ENCODE measurements at regions not wholly inside any gene's neighbourhood (a gene's known extent, or its start where the extent isn't known, plus 50 kb on each side); places are given as distances from the start of the nearest gene placed in this dataset.
A peak's percentile ranks its signal among the peaks of the same experiment; 100 is the strongest.

GRCh38 chr2:43104763-43105162 is 121.6 kb downstream of the ZFP36L2 start:
- Mint-ChIP-seq H3K4me1 (ENCODE audit: low read depth in 2 of 2) (peaks cover 0 to 10% of the 10 kb centered on the region in 2 donors), H3K27ac (no peak overlapping the region), H3K4me3 (no peak overlapping the region), H3K27me3 (no peaks in the 10 kb centered on the region), H3K9me3 (no peaks in the 10 kb centered on the region), H3K36me3 (ENCODE audit: insufficient read depth) (no peaks in the 10 kb centered on the region)
- no peak for DNase-seq
- no peak for ATAC-seq (replicated peaks)

- Mint-ChIP-seq H3K27ac (no peak overlapping the region), H3K9me3 (no peaks in the 10 kb centered on the region), H3K27me3 (no peaks in the 10 kb centered on the region), H3K4me1 (ENCODE audit: low read depth in 2 of 2) (peaks cover 0 to 10% of the 10 kb centered on the region in 2 donors), H3K4me3 (no peak overlapping the region), H3K36me3 (ENCODE audit: insufficient read depth) (no peaks in the 10 kb centered on the region)
- ATAC-seq (replicated peaks) (no peak), DNase-seq (no peak)
These were observed 122.3 kb downstream of the ZFP36L2 start for GRCh38 chr2:43104106-43104505.

- H3K9me3 Mint-ChIP-seq, result no peaks in the 10 kb centered on the region
- no peak overlapping the region for H3K27ac Mint-ChIP-seq
- H3K36me3 Mint-ChIP-seq (ENCODE audit: insufficient read depth), result no peaks in the 10 kb centered on the region
- ATAC-seq (replicated peaks) (no peak), DNase-seq (no peak)
- H3K4me3 Mint-ChIP-seq, result no peak overlapping the region
- H3K4me1 Mint-ChIP-seq (ENCODE audit: low read depth in 2 of 2), result peaks cover 0 to 10% of the 10 kb centered on the region in 2 donors
- H3K27me3 Mint-ChIP-seq, result no peaks in the 10 kb centered on the region
These were observed 123.4 kb downstream of the ZFP36L2 start for GRCh38 chr2:43103093-43103404.

- no peak overlapping the region for H3K4me3 Mint-ChIP-seq
- H3K27ac Mint-ChIP-seq, result no peak overlapping the region
- peaks cover 0 to 10% of the 10 kb centered on the region in 2 donors for H3K4me1 Mint-ChIP-seq (ENCODE audit: low read depth in 2 of 2)
- no peaks in the 10 kb centered on the region for H3K27me3 Mint-ChIP-seq
- no peak for ATAC-seq (replicated peaks)
- no peaks in the 10 kb centered on the region for H3K9me3 Mint-ChIP-seq
- DNase-seq, result no peak
- H3K36me3 Mint-ChIP-seq (ENCODE audit: insufficient read depth), result no peaks in the 10 kb centered on the region
These were observed 123.9 kb downstream of the ZFP36L2 start for GRCh38 chr2:43102366-43103092.

GRCh38 chr2:43101751-43102150 is 124.7 kb downstream of the ZFP36L2 start:
- H3K4me1 Mint-ChIP-seq (ENCODE audit: low read depth in 2 of 2), result peaks cover 0 to 9% of the 10 kb centered on the region in 2 donors
- no peaks in the 10 kb centered on the region for H3K36me3 Mint-ChIP-seq (ENCODE audit: insufficient read depth)
- no peaks in the 10 kb centered on the region for H3K9me3 Mint-ChIP-seq
- DNase-seq (no peak), ATAC-seq (replicated peaks) (no peak)
- no peaks in the 10 kb centered on the region for H3K27me3 Mint-ChIP-seq
- no peak overlapping the region for H3K27ac Mint-ChIP-seq
- H3K4me3 Mint-ChIP-seq, result no peak overlapping the region

- ATAC-seq (replicated peaks) (no peak), DNase-seq (no peak)
- H3K9me3 Mint-ChIP-seq, result peaks cover 0 to 1% of the 10 kb centered on the region in 2 donors
- H3K4me1 Mint-ChIP-seq (ENCODE audit: low read depth in 2 of 2), result peaks cover 0 to 5% of the 10 kb centered on the region in 2 donors
- no peak overlapping the region for H3K27ac Mint-ChIP-seq
- H3K36me3 Mint-ChIP-seq (ENCODE audit: insufficient read depth), result no peaks in the 10 kb centered on the region
- no peaks in the 10 kb centered on the region for H3K27me3 Mint-ChIP-seq
- no peak overlapping the region for H3K4me3 Mint-ChIP-seq
These were observed 125.3 kb downstream of the ZFP36L2 start for GRCh38 chr2:43100883-43101662.

- no peak for DNase-seq
- H3K36me3 Mint-ChIP-seq (ENCODE audit: insufficient read depth), result no peaks in the 10 kb centered on the region
- no peak overlapping the region for H3K27ac Mint-ChIP-seq
- no peak for ATAC-seq (replicated peaks)
- peaks cover 0 to 2% of the 10 kb centered on the region in 2 donors for H3K9me3 Mint-ChIP-seq
- H3K27me3 Mint-ChIP-seq, result no peaks in the 10 kb centered on the region
- H3K4me1 Mint-ChIP-seq (ENCODE audit: low read depth in 2 of 2), result peaks cover 0 to 5% of the 10 kb centered on the region in 2 donors
- H3K4me3 Mint-ChIP-seq, result no peak overlapping the region
These were observed 126.0 kb downstream of the ZFP36L2 start for GRCh38 chr2:43100362-43100882.

GRCh38 chr2:43099797-43100196 is 126.6 kb downstream of the ZFP36L2 start:
- H3K9me3 Mint-ChIP-seq, result peaks cover 0 to 2% of the 10 kb centered on the region in 2 donors
- no peak for ATAC-seq (replicated peaks)
- no peaks in the 10 kb centered on the region for H3K27me3 Mint-ChIP-seq
- H3K4me3 Mint-ChIP-seq, result no peak overlapping the region
- H3K4me1 Mint-ChIP-seq (ENCODE audit: low read depth in 2 of 2), result peaks cover 0 to 5% of the 10 kb centered on the region in 2 donors
- H3K27ac Mint-ChIP-seq, result no peak overlapping the region
- DNase-seq, result no peak
- no peaks in the 10 kb centered on the region for H3K36me3 Mint-ChIP-seq (ENCODE audit: insufficient read depth)

GRCh38 chr2:43098539-43098938 is 127.9 kb downstream of the ZFP36L2 start:
- ATAC-seq (replicated peaks), result no peak

GRCh38 chr2:43097644-43098408 is 128.6 kb downstream of the ZFP36L2 start:
- peaks cover 0 to 4% of the 10 kb centered on the region in 2 donors for H3K4me1 Mint-ChIP-seq (ENCODE audit: low read depth in 2 of 2)
- no peak overlapping the region for H3K27ac Mint-ChIP-seq
- peaks cover 0 to 2% of the 10 kb centered on the region in 2 donors for H3K9me3 Mint-ChIP-seq
- H3K36me3 Mint-ChIP-seq (ENCODE audit: insufficient read depth), result no peaks in the 10 kb centered on the region
- no peak for ATAC-seq (replicated peaks)
- no peak overlapping the region for H3K4me3 Mint-ChIP-seq
- H3K27me3 Mint-ChIP-seq, result no peaks in the 10 kb centered on the region
- no peak for DNase-seq

More at GRCh38 chr2:43098539-43098938, 127.9 kb downstream of the ZFP36L2 start:
- Mint-ChIP-seq H3K36me3 (ENCODE audit: insufficient read depth) (no peaks in the 10 kb centered on the region), H3K27ac (no peak overlapping the region), H3K4me3 (no peak overlapping the region), H3K9me3 (peaks cover 0 to 2% of the 10 kb centered on the region in 2 donors), H3K4me1 (ENCODE audit: low read depth in 2 of 2) (peaks cover 0 to 4% of the 10 kb centered on the region in 2 donors), H3K27me3 (no peaks in the 10 kb centered on the region)
- DNase-seq, result no peak

GRCh38 chr2:43095533-43096295 is 130.7 kb downstream of the ZFP36L2 start:
- Mint-ChIP-seq H3K4me3 (no peak overlapping the region), H3K4me1 (ENCODE audit: low read depth in 2 of 2) (no peaks in the 10 kb centered on the region), H3K27ac (no peak overlapping the region), H3K36me3 (ENCODE audit: insufficient read depth) (no peaks in the 10 kb centered on the region), H3K9me3 (peaks cover 0 to 2% of the 10 kb centered on the region in 2 donors), H3K27me3 (no peaks in the 10 kb centered on the region)
- DNase-seq, result no peak
- no peak for ATAC-seq (replicated peaks)

GRCh38 chr2:43092520-43093179 is 133.8 kb downstream of the ZFP36L2 start:
- ATAC-seq (replicated peaks), result no peak

More at GRCh38 chr2:43092520-43093179, 133.8 kb downstream of the ZFP36L2 start:
- H3K36me3 Mint-ChIP-seq (ENCODE audit: insufficient read depth), result no peaks in the 10 kb centered on the region
- DNase-seq, result no peak
- no peaks in the 10 kb centered on the region for H3K4me1 Mint-ChIP-seq (ENCODE audit: low read depth in 2 of 2)
- peaks cover 0 to 2% of the 10 kb centered on the region in 2 donors for H3K9me3 Mint-ChIP-seq
- H3K27ac Mint-ChIP-seq, result peak overlapping the region in 1 of 2 donors; percentile 5
- H3K4me3 Mint-ChIP-seq, result no peak overlapping the region
- no peaks in the 10 kb centered on the region for H3K27me3 Mint-ChIP-seq

Measured in effector memory CD8-positive, alpha-beta T cell (primary cell).